ENCODE measurements at regions not wholly inside any gene's neighbourhood (a gene's known extent, or its start where the extent isn't known, plus 50 kb on each side); places are given as distances from the start of the nearest gene placed in this dataset.
"Not testable (repeated sequence)": the region's sequence is repeated elsewhere in the genome, so short reads cannot be mapped to it uniquely, and the experiment has no call there.

- DNase-seq, result no peak
Observed at GRCh38 chr6:140027219-140027618, 652.8 kb upstream of the CITED2 start.

DNA sequence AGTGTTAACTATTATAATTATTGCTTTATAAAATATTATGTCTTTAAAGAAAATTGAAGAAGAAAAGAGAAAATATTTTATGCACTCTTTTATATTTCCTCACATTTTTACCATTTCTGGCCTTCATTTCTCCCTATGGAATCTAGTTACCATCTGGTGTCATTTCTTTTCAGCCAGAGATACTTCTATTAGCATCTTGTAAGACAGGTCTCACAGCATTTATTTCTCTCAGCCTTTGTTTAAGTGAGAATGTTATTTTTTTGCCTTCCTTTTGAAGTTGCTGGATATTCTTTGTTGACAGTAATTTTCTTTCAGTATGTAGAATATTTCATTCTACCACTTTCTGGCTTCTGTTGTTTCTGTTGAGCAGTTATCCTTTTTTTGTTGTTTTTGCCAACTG, 652.1 kb upstream of the CITED2 start:
- no peak for DNase-seq

GRCh38 chr6:140025171-140025570, 650.7 kb upstream of the CITED2 start:
- no peak for DNase-seq

DNA sequence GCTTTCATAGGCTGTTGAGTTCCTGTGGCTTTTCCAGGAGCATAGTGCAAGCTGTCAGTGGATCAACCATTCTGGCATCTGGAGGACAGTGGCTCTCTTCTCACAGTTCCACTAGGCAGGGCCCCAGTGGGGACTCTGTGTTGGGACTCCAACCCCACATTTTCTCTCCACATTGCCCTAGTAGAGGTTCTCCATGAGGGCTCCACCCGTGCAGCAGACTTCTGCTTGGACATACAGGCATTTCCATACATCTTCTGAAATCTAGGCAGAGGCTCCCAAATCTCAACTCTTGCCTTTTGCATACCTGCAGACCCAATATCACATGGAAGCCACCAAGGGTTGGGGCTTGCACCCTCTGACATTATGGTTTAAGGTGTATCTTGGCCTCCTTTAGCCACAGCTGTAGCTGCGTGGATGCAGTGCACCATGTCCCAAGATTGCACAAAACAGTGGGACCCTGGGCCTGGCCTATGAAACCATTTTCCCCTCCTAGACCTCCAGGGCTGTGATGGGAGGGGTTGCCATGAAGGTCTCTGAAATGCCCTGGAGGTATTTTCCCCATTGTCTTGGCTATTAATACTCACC, 645.9 kb upstream of the CITED2 start:
- no peak for DNase-seq

- DNase-seq, result no peak
Observed at GRCh38 chr6:140018588-140018987, 644.1 kb upstream of the CITED2 start.

GRCh38 chr6:140017470-140017869, 643.0 kb upstream of the CITED2 start:
- no peak for DNase-seq

GRCh38 chr6:140012150-140012549, 637.7 kb upstream of the CITED2 start:
- no peak for DNase-seq

DNA sequence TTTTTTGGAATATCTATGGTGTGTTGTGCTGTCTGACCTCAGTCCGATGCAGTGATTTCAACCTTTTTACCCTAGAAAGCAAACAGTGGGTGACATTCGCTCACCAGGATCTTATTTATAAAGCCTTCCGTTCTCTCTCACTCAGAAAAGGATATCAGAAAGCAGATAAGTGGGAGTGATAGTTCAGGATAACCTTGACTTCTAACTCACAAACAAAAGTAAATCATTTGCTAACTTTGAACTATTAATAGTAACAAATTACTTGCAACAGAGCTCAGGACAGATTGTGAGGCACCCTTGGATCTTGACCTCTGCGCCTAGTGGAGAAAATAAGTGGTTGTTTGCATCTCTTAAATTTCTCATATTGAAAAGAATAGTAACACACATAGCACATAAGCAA, 637.1 kb upstream of the CITED2 start:
- peak; percentile 8 for DNase-seq

DNA sequence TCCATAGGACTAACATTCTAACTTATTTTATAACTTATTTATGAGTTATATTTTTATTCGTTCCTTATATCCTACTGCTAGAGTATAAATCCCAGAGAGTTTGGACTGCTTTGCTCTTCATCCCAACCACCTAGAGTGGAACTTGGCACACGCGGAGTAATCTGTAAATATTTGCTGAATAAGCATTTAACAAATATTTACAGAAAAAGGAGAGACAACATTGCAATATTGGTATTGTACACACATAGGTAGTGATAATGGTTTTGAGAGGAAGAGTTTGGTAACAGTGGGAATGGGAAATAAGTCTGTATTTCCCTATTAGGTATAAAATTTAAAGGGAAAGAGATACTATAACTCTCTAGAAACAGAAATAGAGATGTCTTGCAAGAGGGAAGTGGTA, 634.8 kb upstream of the CITED2 start:
- DNase-seq, result no peak

GRCh38 chr6:140007525-140007924, 633.1 kb upstream of the CITED2 start:
- no peak for DNase-seq

DNA sequence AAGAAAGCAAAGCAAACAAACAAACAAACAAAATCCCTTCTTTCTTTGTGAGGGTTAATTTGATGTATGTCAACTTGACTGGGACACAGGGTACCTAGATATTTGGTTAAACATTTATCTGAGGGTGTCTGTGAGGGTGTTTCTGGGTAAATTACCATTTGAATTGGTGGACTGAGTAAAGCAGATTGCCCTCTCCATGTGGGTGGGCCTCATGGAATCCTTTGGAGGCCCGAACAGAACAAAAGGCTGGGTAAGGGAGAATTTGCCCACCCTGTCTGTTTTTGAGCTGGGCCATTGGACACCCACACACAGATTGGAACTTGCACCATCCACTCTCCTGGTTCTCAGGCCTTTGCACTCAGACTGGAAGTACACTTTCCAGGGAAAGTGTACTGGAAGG, 628.8 kb upstream of the CITED2 start:
- no peak for DNase-seq

- no peak for DNase-seq
Observed at GRCh38 chr6:140002396-140003022, 628.1 kb upstream of the CITED2 start.

DNA sequence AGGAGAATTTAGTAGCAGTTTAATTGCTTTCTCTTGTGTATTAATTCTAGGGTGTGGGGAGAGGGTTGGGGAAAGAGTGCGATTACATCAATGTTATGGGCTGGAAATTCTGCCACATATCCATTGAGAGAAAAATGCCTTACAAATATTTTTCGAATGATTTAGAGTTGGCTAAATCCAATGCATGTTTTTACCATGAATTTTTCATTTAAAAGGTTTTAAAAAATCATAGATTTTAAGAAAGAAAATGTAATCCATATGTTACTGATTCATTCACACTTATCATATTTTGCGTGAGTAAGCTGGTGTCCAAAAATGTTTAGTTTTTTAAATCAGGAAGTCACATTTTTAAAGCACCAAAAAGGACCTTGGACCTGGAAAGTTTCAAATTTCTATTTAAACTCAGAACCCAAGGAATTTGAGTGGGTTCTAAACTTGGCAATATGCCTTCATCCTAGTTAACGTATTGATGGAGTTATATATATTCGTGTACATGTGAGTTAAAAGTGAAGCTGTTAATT, 627.4 kb upstream of the CITED2 start:
- no peak for DNase-seq

GRCh38 chr6:140001005-140001404, 626.6 kb upstream of the CITED2 start:
- no peak for DNase-seq

GRCh38 chr6:139999661-140000060, 625.2 kb upstream of the CITED2 start:
- DNase-seq, result not testable (repeated sequence)

DNA sequence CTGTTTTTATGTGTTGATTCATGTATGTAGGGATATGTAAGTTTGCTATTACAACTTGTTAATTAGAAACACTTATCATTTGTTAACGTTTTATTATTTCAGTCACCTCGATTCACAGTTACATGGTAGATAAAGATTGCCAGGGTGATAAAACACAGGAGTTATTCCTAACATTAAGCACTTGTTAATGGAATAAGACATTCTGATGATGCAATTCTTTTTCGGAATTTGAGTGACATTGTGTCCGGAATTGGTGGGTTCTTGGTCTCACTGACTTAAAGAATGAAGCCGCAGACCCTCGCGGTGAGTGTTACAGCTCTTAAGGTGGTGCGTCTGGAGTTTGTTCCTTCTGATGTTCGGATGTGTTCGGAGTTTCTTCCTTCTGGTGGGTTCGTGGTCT, 624.0 kb upstream of the CITED2 start:
- not testable (repeated sequence) for DNase-seq

GRCh38 chr6:139996253-139996834, 621.9 kb upstream of the CITED2 start:
- DNase-seq, result no peak

DNA sequence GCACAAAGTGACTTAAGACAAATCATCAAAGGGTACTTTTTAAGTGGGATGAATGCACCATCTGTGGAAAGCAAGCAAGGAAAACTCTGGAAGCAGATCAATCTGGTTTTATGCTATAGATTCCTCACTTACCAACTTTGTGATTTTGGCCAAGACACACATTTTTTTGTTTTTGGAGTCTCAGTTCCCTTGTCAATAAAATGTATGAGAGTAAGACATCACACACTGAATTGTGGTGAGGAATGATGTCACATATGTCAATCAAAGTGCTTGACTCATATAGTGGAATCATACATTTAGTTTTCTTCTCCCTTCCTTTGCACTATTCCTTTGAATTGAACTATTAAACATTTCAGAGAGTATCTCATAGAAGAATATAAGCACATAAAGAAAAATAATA, 620.5 kb upstream of the CITED2 start:
- DNase-seq, result no peak

DNA sequence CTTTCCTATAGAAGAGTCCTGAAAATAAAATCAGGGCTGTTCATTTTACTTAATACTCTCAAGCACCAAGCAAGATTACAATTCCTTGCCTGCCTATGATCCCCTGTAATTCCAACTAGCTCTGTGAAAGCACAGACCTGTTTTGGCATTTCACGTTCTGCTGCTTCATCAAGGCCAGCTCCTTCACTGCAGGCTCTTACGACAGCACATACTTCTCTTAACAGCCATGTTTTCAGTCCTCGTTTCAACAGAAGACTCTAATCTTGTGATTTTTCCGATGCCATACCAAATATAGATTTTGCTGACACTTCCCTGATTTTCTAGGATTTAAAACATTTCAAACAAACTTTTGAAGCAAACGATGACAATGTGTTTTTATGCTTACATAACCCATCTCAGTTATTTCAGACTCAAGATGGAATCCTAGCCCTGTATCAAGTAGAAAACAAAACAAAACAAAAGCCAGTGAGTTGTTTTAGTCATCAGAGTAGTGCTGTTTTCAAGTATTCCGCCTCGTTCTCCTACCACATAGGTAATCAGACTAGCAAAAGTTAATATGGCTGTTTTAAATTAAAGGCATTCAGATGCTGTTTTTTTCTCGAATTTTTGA, 616.5 kb upstream of the CITED2 start:
- DNase-seq, result no peak

DNA sequence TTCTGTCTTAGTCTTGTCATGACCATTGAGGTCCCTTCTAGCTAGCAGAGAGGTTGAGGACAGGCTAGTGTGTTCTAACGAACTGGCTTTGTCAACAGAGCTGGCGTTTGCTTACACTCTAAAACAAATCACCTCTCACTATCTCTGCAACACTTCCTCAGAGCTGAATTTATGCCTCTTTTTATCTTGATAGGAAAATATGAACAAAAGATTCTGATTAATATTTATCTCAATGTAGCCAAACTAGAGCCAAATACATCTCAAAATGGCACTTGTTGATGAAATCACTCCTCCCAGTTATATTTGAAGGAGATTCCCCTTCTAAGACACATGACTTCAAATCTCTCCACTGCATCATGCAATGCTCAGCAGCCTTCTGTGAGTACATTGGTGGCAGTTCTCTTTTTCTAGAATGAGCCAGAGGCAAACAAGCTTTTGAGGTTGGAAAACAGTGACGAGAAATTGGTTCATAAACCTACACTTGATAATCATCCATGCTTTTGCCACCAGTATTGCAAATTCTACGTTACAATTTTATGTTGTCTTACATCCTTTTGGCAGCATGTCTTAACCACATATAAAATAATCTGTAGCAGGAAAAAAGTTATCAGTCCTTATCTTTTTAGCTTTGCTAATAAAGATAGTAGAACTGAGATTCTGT, 615.7 kb upstream of the CITED2 start:
- DNase-seq, result no peak

GRCh38 chr6:139988685-139989084, 614.2 kb upstream of the CITED2 start:
- no peak for DNase-seq

DNA sequence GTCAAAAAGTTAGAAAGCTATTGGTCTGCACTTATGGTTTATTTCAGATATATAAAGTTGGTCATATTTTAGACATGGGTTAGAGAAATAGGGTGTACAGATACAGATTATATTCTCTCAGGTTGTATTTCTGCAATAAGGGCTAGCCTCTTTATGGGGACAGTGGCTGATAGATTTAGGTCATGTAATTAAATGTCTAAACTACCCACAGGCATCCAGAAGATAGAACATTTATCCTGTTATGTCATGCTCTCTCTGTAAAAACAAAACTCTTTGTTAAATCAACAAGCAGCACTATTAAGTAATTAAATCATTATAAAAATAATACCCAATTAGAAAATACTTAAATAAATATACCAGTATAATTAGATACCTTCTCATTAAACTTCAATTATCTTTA, 612.6 kb upstream of the CITED2 start:
- DNase-seq, result no peak

DNA sequence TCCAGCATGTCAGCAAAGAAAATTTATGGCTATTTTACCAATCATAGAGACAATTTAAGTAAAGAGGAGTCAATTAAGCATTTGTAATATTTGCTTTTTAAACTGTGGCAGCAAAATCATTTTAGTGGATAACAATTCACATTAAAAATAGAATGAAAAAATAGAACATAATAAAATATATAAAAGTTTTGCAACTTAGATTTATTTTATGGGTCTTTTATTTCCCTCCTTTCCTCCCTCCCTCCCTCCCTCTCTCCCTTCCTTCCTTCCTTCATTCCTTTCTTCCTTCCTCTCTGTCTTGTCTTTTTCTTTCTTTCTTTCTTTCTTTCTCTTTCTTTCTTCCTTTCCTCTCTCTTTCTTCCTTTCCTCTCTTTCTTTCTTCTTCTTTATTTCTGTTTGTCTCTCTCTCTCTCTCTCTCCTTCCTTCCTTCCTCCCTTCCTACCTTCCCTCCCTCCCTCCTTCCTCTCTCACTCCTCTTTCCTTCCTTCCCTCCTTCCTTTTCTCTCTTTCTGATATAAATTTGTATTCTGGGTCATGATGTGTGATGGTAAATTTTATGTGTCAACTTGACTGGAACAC, 610.9 kb upstream of the CITED2 start:
- DNase-seq, result no peak
